Karpas-422 (cell line): ENCODE measurements at regions not wholly inside any gene's neighbourhood (a gene's known extent, or its start where the extent isn't known, plus 50 kb on each side); places are given as distances from the start of the nearest gene placed in this dataset.
"Not testable (repeated sequence)": the region's sequence is repeated elsewhere in the genome, so short reads cannot be mapped to it uniquely, and the experiment has no call there.

Experiments used
- DNase-seq: peaks from one replicate; pipeline ENCODE4 v3.0.0-alpha.2; 2015
- H2AFZ ChIP-seq: fragments of 200-600 bp; sonication (generic); 2 replicates; pipeline ENCODE4 v1.6.1; 2014; ENCODE audit warnings: antibody characterized with exemption, low read length, mixed read lengths
- H3K27ac ChIP-seq: fragments of 200-600 bp; sonication (generic); 2 replicates; pipeline ENCODE4 v1.5.1; 2014; ENCODE audit warnings: mild to moderate bottlenecking, low read length, moderate library complexity
- H3K27me3 ChIP-seq: fragments of 200-600 bp; sonication (generic); 2 replicates; pipeline ENCODE4 v1.6.1; 2014; ENCODE audit warnings: low read length, mixed read lengths
- H3K36me3 ChIP-seq: fragments of 200-600 bp; sonication (generic); 2 replicates; pipeline ENCODE4 v1.6.1; 2014; ENCODE audit warnings: low read length, mixed read lengths; ENCODE audit not compliant: insufficient read depth
- H3K4me1 ChIP-seq: fragments of 200-600 bp; sonication (generic); 2 replicates; pipeline ENCODE4 v1.6.1; 2014; ENCODE audit warnings: mild to moderate bottlenecking, low read length, mixed read lengths
- H3K4me2 ChIP-seq: fragments of 200-600 bp; sonication (generic); 2 replicates; pipeline ENCODE4 v1.6.1; 2014; ENCODE audit warnings: low read length, low read depth, mild to moderate bottlenecking; ENCODE audit not compliant: poor library complexity, severe bottlenecking
- H3K4me3 ChIP-seq: fragments of 200-600 bp; sonication (generic); 2 replicates; pipeline ENCODE4 v1.5.1; 2014; ENCODE audit warnings: mild to moderate bottlenecking, antibody characterized with exemption, low read length, mixed read lengths
- H3K79me2 ChIP-seq: fragments of 200-600 bp; sonication (generic); 2 replicates; pipeline ENCODE4 v1.6.1; 2014; ENCODE audit warnings: mild to moderate bottlenecking, low read length, mixed read lengths
- H3K9ac ChIP-seq: fragments of 200-600 bp; sonication (generic); 2 replicates; pipeline ENCODE4 v1.6.0; 2014; ENCODE audit warnings: low read length
- H3K9me2 ChIP-seq: fragments of 200-600 bp; sonication (generic), shearing (Covaris generic); replicated peaks from 2 replicates; pipeline ENCODE4 v1.6.0; 2014; ENCODE audit warnings: mild to moderate bottlenecking, low read length, moderate library complexity; ENCODE audit not compliant: insufficient read depth
- H3K9me3 ChIP-seq: fragments of 300-700, 200-600 bp; sonication (generic); 2 replicates; pipeline ENCODE4 v1.6.1; 2014; ENCODE audit warnings: low read length, mixed read lengths
- H4K20me1 ChIP-seq: fragments of 200-600 bp; sonication (generic); 2 replicates; pipeline ENCODE4 v1.6.1; 2014; ENCODE audit warnings: mild to moderate bottlenecking, antibody characterized with exemption, low read length, low read depth; ENCODE audit not compliant: insufficient read depth

GRCh38 chr3:195982754-195983153 is 74.4 kb upstream of the TNK2 start:
- not testable (repeated sequence) for H3K27ac ChIP-seq, H3K4me2 ChIP-seq, H3K4me3 ChIP-seq, H3K9me3 ChIP-seq, H2AFZ ChIP-seq, DNase-seq, H4K20me1 ChIP-seq, H3K36me3 ChIP-seq, H3K9ac ChIP-seq, H3K79me2 ChIP-seq, H3K9me2 ChIP-seq, H3K4me1 ChIP-seq, H3K27me3 ChIP-seq

- H2AFZ ChIP-seq, H4K20me1 ChIP-seq, H3K79me2 ChIP-seq, H3K36me3 ChIP-seq, H3K9me2 ChIP-seq, H3K4me2 ChIP-seq, H3K9ac ChIP-seq, H3K4me3 ChIP-seq, H3K9me3 ChIP-seq, H3K27ac ChIP-seq, H3K4me1 ChIP-seq, H3K27me3 ChIP-seq, DNase-seq: not testable (repeated sequence)
These were observed 73.4 kb upstream of the TNK2 start for GRCh38 chr3:195981778-195982177.

GRCh38 chr3:195979877-195980276 is 71.5 kb upstream of the TNK2 start:
- H3K9me3 ChIP-seq, H3K9ac ChIP-seq, H4K20me1 ChIP-seq, H3K4me1 ChIP-seq, H2AFZ ChIP-seq, H3K9me2 ChIP-seq, H3K27ac ChIP-seq, H3K79me2 ChIP-seq, H3K4me3 ChIP-seq, H3K4me2 ChIP-seq, H3K36me3 ChIP-seq, H3K27me3 ChIP-seq: not testable (repeated sequence)
- peak; percentile 7 for DNase-seq

- not testable (repeated sequence) for H3K27ac ChIP-seq, H3K36me3 ChIP-seq, H4K20me1 ChIP-seq, H3K4me2 ChIP-seq, H3K4me1 ChIP-seq, H3K9me2 ChIP-seq, H3K9ac ChIP-seq, DNase-seq, H2AFZ ChIP-seq, H3K27me3 ChIP-seq, H3K9me3 ChIP-seq, H3K4me3 ChIP-seq, H3K79me2 ChIP-seq
These were observed 70.2 kb upstream of the TNK2 start for GRCh38 chr3:195978585-195978984.

- not testable (repeated sequence) for H3K9ac ChIP-seq, H3K9me2 ChIP-seq, H2AFZ ChIP-seq, H3K27me3 ChIP-seq, H3K27ac ChIP-seq, H4K20me1 ChIP-seq, DNase-seq, H3K36me3 ChIP-seq, H3K79me2 ChIP-seq, H3K4me2 ChIP-seq, H3K4me1 ChIP-seq, H3K9me3 ChIP-seq, H3K4me3 ChIP-seq
These were observed 68.5 kb upstream of the TNK2 start for GRCh38 chr3:195976876-195977275.

GRCh38 chr3:195974281-195974680 is 65.9 kb upstream of the TNK2 start:
- not testable (repeated sequence) for H3K79me2 ChIP-seq, H3K27me3 ChIP-seq
- peak; percentile 25 for DNase-seq

GRCh38 chr3:195970873-195971272 is 62.5 kb upstream of the TNK2 start:
- H2AFZ ChIP-seq, H3K9me2 ChIP-seq, H3K79me2 ChIP-seq, H3K9ac ChIP-seq, H3K4me2 ChIP-seq, DNase-seq, H3K27me3 ChIP-seq, H4K20me1 ChIP-seq, H3K4me1 ChIP-seq, H3K9me3 ChIP-seq, H3K4me3 ChIP-seq, H3K27ac ChIP-seq: not testable (repeated sequence)
- H3K36me3 ChIP-seq = peaks cover 19% of the 10 kb centered on the region; the same call in 1 of the 2 replicates

More at GRCh38 chr3:195974281-195974680, 65.9 kb upstream of the TNK2 start:
- H3K4me2 ChIP-seq, H3K4me3 ChIP-seq, H3K9me3 ChIP-seq, H3K9ac ChIP-seq, H2AFZ ChIP-seq, H3K27ac ChIP-seq, H4K20me1 ChIP-seq, H3K4me1 ChIP-seq, H3K9me2 ChIP-seq: not testable (repeated sequence)
- H3K36me3 ChIP-seq = peaks cover 17% of the 10 kb centered on the region; the same call in 1 of the 2 replicates

- not testable (repeated sequence) for H3K9me2 ChIP-seq, H3K79me2 ChIP-seq, H3K4me2 ChIP-seq, H3K9me3 ChIP-seq, H3K4me1 ChIP-seq, H3K27ac ChIP-seq, H3K9ac ChIP-seq, H3K4me3 ChIP-seq, H2AFZ ChIP-seq, H3K27me3 ChIP-seq, H4K20me1 ChIP-seq, DNase-seq
- peaks cover 26% of the 10 kb centered on the region for H3K36me3 ChIP-seq
These were observed 61.8 kb upstream of the TNK2 start for GRCh38 chr3:195969838-195970776.
